Left cardiac atrium (tissue), 4 donors: ENCODE measurements at regions not wholly inside any gene's neighbourhood (a gene's known extent, or its start where the extent isn't known, plus 50 kb on each side); places are given as distances from the start of the nearest gene placed in this dataset.
"Not testable (repeated sequence)": the region's sequence is repeated elsewhere in the genome, so short reads cannot be mapped to it uniquely, and the experiment has no call there.

ENCODE experiments used
- ATAC-seq, 2 donors: fragments of 200-7000 bp; cut with Tn5 transposase; one replicate each; pipeline ENCODE4 v1.9.1; 2020; ENCODE audit warnings: mild to moderate bottlenecking in 2 of 2, moderate library complexity in 2 of 2
- DNase-seq: peaks from one replicate; pipeline ENCODE4 v3.0.0-alpha.2; 2020
- intact Hi-C, 2 donors: fragments of 100-400 bp; cut with DNase I; formaldehyde crosslinking; loops; one replicate each; pipeline versions ENCODE4 v1.14.1 to v1.15.1; 2022 to 2023
- donor health status: DM: no; HTN: yes; CAD: no.
- donor health status: DM: no; HTN: yes; CAD: no; lungs with severe emphysema.
- donor health status: DM: yes; HTN: yes; CAD: no.
- donor health status: Dilated cardiomyopathy.

DNA sequence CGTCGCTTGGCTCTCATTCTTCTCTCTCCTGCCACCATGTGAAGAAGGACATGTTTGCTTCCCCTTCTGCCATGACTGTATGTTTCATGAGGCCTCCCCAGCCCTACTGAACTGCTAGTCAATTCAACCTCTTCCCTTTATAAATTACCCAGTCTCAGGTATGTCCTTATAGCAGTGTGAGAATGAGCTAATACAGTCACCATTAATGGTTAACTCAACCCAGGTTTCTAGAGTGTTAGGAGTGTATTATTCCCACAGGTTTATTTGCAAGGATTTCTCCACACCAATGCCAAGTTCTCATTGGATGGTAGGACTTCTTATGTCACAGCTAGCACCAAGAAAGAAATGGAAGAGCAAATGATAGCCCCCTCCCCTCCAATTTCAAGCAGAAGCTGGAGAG is 71.9 kb downstream of the DYNAP start:
- DNase-seq (no peak), ATAC-seq (no peak)
- intact Hi-C loops: no loop called here

GRCh38 chr18:54669701-54670100 is 78.7 kb downstream of the DYNAP start:
- not testable (repeated sequence) for ATAC-seq, DNase-seq
- intact Hi-C loops: loop anchor here (5.0 to 10.0 kb wide), 3 partner anchors 227 to 315 kb away; no protein-coding TSS in a partner anchor

- no peak for DNase-seq
- intact Hi-C loops: loop anchor here (5.0 to 10.0 kb wide), 3 partner anchors 229 to 313 kb away; no protein-coding TSS in a partner anchor
- no peak for ATAC-seq
Observed at GRCh38 chr18:54671291-54671881, 80.3 kb downstream of the DYNAP start.

DNA sequence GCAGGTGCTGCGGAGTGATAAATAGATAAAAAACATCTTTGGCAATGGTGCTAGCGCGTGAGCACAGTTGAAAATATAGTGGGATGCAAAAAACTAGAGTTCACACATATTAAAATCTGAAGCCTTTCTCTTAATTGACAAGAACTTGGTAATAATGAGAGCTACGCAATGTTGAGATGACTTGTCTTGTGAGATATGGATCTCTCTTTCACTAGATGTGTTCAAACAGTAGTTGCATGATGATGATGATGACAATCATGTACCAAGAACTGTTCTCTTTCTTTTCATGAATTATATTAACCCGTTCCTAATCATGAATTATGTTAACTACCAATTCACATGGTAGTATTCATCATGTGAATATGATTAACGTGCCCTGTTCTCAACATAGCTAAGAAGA is 81.1 kb downstream of the DYNAP start:
- ATAC-seq (no peak), DNase-seq (no peak)
- intact Hi-C loops: loop anchor here (5.0 to 10.0 kb wide), 3 partner anchors 230 to 313 kb away; no protein-coding TSS in a partner anchor

DNA sequence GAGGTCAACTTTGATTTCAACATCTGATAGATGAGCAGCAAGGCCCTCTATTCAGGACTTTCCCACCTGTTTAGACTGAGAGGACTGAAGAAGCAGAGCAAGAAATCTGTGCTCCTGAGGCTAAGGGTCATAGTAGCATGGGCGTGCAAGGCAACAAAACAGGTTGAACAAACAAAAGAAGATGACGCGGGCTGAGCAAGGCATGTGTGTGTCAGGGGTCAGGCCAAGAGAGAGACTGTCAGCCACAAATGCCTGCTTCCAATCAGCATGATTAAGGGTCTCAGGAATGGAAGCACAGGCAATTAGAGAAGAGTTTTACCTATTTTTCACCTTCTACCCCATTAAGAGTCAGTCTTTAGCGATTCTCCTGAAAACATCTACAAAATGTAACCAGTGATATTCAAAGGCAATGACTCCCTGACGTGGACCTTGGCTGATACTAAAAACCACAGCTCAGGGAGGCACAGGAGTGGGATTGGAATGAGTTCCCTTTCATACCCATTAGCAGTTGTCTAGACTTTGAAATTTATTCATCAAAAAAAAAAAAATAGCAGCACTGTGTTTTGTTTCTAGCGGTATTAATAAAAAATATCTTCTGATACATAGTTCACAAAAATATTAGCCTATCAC is 81.9 kb downstream of the DYNAP start:
- ATAC-seq: no peak
- intact Hi-C loops: loop anchor here (5.0 to 10.0 kb wide), 3 partner anchors 231 to 312 kb away; no protein-coding TSS in a partner anchor
- no peak for DNase-seq

GRCh38 chr18:54673936-54674335 is 82.9 kb downstream of the DYNAP start:
- intact Hi-C loops: loop anchor here (5.0 to 10.0 kb wide), 3 partner anchors 232 to 311 kb away; no protein-coding TSS in a partner anchor
- no peak for DNase-seq
- no peak for ATAC-seq

DNA sequence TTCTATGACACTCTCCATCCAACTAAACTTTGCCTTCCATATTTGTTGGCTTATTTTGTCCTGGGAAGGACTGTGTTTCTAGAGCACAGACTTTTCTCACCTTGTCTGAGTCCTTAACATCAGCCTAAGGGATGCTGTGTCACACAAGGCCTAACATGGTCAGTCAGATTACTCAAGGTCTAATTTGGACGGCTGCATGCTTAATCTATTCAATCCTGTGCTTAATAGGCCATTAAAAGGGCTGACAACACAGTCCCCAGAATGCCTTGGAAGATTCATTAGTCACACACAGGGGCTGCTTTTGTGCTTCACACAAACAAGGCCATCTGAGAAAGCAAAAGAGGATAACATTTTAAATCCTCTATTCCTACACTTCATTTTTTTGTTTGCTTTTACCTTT is 84.0 kb downstream of the DYNAP start:
- intact Hi-C loops: loop anchor here (5.0 to 10.0 kb wide), 2 partner anchors 307 to 310 kb away; no protein-coding TSS in a partner anchor
- DNase-seq (no peak), ATAC-seq (no peak)

DNA sequence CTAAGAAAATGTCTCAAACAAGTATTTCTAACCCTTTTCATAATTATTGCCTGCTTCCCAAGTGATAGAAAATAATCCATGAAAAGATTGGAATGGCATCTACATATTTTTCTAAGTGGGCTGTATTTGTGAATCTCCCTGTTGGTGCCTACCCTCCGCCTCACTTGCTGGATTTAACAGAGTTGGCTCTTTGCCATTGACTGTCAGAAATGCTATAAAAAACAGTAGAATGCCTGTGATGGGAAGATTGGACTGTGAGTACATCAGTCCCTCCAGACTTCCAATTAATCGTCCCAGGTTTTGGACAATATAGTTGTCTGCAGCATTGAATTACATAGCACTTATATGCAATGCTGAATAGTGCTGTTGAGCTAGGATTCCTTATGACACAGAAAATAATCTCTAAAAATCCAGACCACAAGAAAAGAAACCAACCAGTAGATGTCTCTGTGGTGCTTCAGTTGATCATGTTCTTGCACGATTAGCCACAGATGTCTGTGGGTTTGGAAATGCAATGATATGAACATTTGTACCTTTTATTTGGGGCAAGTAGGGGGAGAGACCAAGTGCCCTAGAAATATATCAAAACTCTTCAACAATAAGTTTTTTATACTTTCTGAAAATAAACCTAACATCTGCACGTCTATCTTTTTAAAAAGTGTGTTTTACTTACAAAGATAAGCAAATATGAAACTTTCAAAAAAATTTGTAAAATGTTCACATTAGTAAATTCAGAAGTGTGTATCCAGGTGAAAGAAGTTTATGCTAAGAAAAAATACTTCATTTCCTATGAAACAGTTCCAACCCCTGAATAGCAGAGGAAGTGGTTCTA is 88.5 kb downstream of the DYNAP start:
- DNase-seq (no peak), ATAC-seq (peak in 1 of 2 donors; percentile 73)
- intact Hi-C loops: loop anchor here (5.0 to 10.0 kb wide), 2 partner anchors 303 to 305 kb away; no protein-coding TSS in a partner anchor

DNA sequence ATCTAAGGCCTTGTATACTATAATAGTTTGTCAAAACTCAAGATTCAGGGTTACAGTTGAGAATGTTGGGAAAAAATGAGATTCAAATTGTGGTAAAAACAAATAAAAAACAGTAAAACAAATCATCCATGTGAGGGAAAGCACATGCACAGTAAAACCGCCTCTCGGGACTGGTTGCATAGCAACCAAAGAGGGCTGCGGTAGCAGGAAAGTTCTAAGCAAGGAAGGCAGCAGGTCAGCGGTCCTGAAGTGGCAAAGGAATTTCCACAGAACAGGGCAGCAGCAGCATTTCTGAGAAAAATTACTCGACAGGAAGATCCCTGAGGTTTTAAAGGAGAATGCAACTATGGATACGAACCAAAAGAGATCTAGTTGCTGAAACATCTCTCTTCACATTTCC is 93.7 kb downstream of the DYNAP start:
- intact Hi-C loops: no loop called here
- ATAC-seq: peak in 1 of 2 donors; percentile 65
- DNase-seq: peak; percentile 28

GRCh38 chr18:54689319-54689718 is 98.3 kb downstream of the DYNAP start:
- ATAC-seq: no peak
- no peak for DNase-seq
- intact Hi-C loops: no loop called here

DNA sequence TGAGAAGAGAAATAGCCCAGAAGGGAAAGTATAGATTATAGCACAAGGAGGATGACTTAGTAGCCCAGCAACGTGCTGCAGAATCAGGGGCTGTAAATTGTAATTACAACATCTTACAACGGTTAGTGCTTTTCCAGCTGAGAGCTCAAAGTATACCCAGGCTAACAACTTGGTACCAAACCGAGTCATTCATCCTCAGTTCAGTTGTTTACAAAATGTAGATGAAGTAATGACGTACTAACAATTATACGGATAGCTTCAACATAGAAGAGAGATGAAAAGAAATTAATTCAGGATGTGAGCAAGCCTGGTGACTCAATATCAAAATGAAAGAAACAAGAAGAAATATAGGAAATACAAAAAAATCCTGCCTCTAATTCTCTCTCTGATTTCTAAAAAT is 99.2 kb downstream of the DYNAP start:
- DNase-seq: no peak
- intact Hi-C loops: no loop called here
- no peak for ATAC-seq

DNA sequence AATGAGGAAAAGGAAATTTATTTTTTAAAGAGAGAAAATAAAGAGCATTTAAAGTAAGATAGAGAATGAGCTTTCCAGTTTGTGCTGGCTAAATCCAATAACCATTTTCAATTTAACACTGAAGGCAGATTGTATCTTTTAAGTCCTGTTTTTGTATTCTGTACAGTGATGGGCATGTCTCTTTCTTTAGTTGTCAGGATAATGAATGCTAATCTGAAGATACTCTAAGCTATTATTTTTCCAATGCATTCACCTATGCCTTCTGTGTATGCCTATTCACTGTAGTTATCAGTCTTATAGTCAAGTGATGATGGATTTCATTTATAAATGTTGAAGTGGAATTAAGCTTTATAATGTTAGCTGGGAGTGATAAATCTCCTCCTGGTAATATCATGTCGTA is 101.4 kb downstream of the DYNAP start:
- DNase-seq (no peak), ATAC-seq (no peak)
- intact Hi-C loops: no loop called here

DNA sequence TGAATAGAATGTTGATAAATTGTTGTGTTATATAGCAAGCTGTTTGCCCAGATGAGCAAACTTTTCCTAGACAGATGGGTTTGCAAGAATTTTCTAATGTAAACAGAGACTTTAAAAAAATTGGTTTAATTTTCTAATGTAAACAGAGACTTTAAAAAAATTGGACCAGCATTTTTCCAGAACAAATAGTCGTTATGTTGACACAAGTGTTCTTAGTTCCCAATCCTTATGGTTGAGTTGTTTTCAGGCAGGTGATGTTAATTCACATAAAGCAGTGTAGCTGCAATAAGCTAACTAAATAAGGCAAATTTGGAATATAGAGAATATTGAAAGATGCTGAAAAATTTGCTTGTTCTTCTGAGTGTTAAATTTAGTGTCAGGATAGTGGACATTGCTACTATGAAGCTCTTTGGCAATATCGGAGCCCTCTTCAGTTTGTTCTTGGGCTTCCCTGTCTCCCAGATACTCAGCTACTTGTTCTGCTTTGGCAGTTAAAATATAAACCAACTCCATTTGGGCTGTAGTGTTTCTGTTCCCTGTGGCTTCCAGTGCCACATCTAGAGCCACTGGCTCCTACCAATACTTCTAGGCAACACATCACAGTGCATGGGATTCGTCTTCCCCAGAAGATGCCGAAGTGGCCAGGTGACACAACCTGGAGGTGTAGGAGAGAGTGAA is 105.7 kb downstream of the DYNAP start:
- ATAC-seq: no peak
- intact Hi-C loops: no loop called here
- DNase-seq: no peak

- DNase-seq (no peak), ATAC-seq (no peak)
- intact Hi-C loops: no loop called here
Observed at GRCh38 chr18:54700580-54700979, 109.5 kb downstream of the DYNAP start.

GRCh38 chr18:54702686-54703085 is 111.6 kb downstream of the DYNAP start:
- intact Hi-C loops: no loop called here
- DNase-seq: no peak
- no peak for ATAC-seq

DNA sequence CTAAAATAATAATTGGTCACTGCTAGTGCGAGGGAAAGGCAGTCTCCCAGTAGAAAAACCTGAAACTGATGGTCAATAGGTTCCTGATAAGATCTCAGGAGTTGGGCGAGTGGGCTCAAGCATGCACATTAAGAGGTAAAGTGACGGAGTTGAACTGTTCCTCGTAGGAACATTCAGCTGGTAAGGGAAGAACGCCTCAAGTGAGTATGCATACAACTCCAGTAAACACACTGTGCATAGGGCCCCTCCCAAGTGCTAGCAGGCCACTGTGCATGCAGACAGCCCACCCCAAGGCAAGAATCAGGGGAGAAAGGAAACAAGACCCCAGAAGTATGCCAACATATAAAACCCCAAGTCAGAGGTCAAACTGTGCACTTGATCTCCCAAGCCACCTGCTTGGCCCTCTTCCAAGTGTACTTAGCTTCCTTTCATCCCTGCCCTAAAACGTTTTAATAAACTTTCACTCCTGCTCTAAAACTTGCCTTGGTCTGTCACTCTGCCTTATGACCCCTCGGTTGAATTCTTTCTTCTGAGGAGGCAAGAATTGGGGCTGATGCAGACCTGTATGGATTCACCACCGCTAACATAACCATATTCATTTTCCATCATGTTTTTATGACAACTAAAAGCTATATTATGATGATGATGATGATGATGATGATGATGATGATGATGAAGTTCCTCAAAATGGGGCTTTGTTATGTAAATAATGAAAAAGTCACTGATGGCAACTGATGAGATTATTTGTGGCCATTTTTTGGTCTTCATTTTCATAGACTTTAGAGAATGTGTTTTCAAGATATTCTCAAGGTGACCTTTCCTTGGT is 118.0 kb upstream of the RAB27B start:
- no peak for DNase-seq
- no peak for ATAC-seq
- intact Hi-C loops: no loop called here

GRCh38 chr18:54710900-54711281 is 117.4 kb upstream of the RAB27B start:
- ATAC-seq (no peak), DNase-seq (no peak)
- intact Hi-C loops: no loop called here

- ATAC-seq: no peak
- intact Hi-C loops: no loop called here
- no peak for DNase-seq
Observed at GRCh38 chr18:54712306-54712705, 116.0 kb upstream of the RAB27B start.

DNA sequence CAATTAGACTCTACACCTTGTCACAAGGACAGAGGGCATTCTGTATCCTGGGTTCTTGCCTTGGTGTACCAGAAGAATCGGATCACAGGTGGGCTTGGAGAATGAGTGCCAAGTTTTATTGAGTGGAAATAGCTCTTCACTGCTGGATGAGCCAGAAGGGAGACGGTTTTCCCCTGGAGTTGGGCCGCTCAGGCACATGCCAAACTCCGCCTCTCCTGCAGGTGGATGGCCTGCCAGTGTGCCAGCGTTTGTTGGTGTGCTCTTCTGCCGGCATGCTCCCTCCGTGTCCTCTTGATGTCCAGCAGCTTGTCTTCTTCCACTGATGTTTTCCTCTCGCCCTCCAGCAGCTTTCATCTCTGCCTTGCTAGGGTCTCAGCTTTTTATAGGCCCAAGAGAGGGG is 115.5 kb upstream of the RAB27B start:
- DNase-seq: no peak
- intact Hi-C loops: no loop called here
- ATAC-seq: no peak
